ENCODE measurements at regions not wholly inside any gene's neighbourhood (a gene's known extent, or its start where the extent isn't known, plus 50 kb on each side); places are given as distances from the start of the nearest gene placed in this dataset.

GRCh38 chr3:5520237-5520636 lies 332.7 kb downstream of the EDEM1 start:
- in situ Hi-C loops (cut with MboI; ENCODE audit: low sequenced_read_pairs): no loop called here

GRCh38 chr3:5523125-5523524 lies 335.6 kb downstream of the EDEM1 start:
- in situ Hi-C loops (cut with MboI; ENCODE audit: low sequenced_read_pairs): no loop called here

- in situ Hi-C loops (cut with MboI; ENCODE audit: low sequenced_read_pairs): no loop called here
Observed at GRCh38 chr3:5531039-5531438, 343.5 kb downstream of the EDEM1 start.

GRCh38 chr3:5531741-5532290 lies 344.3 kb downstream of the EDEM1 start:
- in situ Hi-C loops (cut with MboI; ENCODE audit: low sequenced_read_pairs): no loop called here

GRCh38 chr3:5540532-5540931 lies 353.0 kb downstream of the EDEM1 start:
- in situ Hi-C loops (cut with MboI; ENCODE audit: low sequenced_read_pairs): no loop called here

- in situ Hi-C loops (cut with MboI; ENCODE audit: low sequenced_read_pairs): no loop called here
Observed at GRCh38 chr3:5542472-5542871, 355.0 kb downstream of the EDEM1 start.

GRCh38 chr3:5543047-5543446 lies 355.5 kb downstream of the EDEM1 start:
- in situ Hi-C loops (cut with MboI; ENCODE audit: low sequenced_read_pairs): no loop called here

GRCh38 chr3:5545719-5546118 lies 358.2 kb downstream of the EDEM1 start:
- in situ Hi-C loops (cut with MboI; ENCODE audit: low sequenced_read_pairs): no loop called here

GRCh38 chr3:5553203-5553602 lies 365.7 kb downstream of the EDEM1 start:
- in situ Hi-C loops (cut with MboI; ENCODE audit: low sequenced_read_pairs): no loop called here

GRCh38 chr3:5554245-5554747 lies 366.8 kb downstream of the EDEM1 start:
- in situ Hi-C loops (cut with MboI; ENCODE audit: low sequenced_read_pairs): no loop called here

- in situ Hi-C loops (cut with MboI; ENCODE audit: low sequenced_read_pairs): no loop called here
Observed at GRCh38 chr3:5560199-5560598, 372.7 kb downstream of the EDEM1 start.

- in situ Hi-C loops (cut with MboI; ENCODE audit: low sequenced_read_pairs): no loop called here
Observed at GRCh38 chr3:5563537-5564277, 376.2 kb downstream of the EDEM1 start.

GRCh38 chr3:5564278-5564666 lies 376.8 kb downstream of the EDEM1 start:
- in situ Hi-C loops (cut with MboI; ENCODE audit: low sequenced_read_pairs): no loop called here

GRCh38 chr3:5565026-5565425 lies 377.5 kb downstream of the EDEM1 start:
- in situ Hi-C loops (cut with MboI; ENCODE audit: low sequenced_read_pairs): no loop called here

- in situ Hi-C loops (cut with MboI; ENCODE audit: low sequenced_read_pairs): no loop called here
Observed at GRCh38 chr3:5567113-5567512, 379.6 kb downstream of the EDEM1 start.

GRCh38 chr3:5568451-5568850 lies 380.9 kb downstream of the EDEM1 start:
- in situ Hi-C loops (cut with MboI; ENCODE audit: low sequenced_read_pairs): no loop called here

- in situ Hi-C loops (cut with MboI; ENCODE audit: low sequenced_read_pairs): no loop called here
Observed at GRCh38 chr3:5569152-5569551, 381.6 kb downstream of the EDEM1 start.

GRCh38 chr3:5572168-5572567 lies 384.7 kb downstream of the EDEM1 start:
- in situ Hi-C loops (cut with MboI; ENCODE audit: low sequenced_read_pairs): no loop called here

GRCh38 chr3:5576277-5577011 lies 388.9 kb downstream of the EDEM1 start:
- in situ Hi-C loops (cut with MboI; ENCODE audit: low sequenced_read_pairs): no loop called here

- in situ Hi-C loops (cut with MboI; ENCODE audit: low sequenced_read_pairs): no loop called here
Observed at GRCh38 chr3:5579139-5579602, 391.7 kb downstream of the EDEM1 start.

GRCh38 chr3:5579946-5580345 lies 392.4 kb downstream of the EDEM1 start:
- in situ Hi-C loops (cut with MboI; ENCODE audit: low sequenced_read_pairs): no loop called here

- in situ Hi-C loops (cut with MboI; ENCODE audit: low sequenced_read_pairs): no loop called here
Observed at GRCh38 chr3:5580826-5581225, 393.3 kb downstream of the EDEM1 start.
